GM18499 (cell line): ENCODE measurements at regions not wholly inside any gene's neighbourhood (a gene's known extent, or its start where the extent isn't known, plus 50 kb on each side); places are given as distances from the start of the nearest gene placed in this dataset.

Source experiments
- ATAC-seq: cut with Tn5 transposase; IDR thresholded peaks from one replicate; pipeline ENCODE4 v1.9.1; 2021; ENCODE audit warnings: moderate number of reproducible peaks; ENCODE audit not compliant: insufficient read depth, unreplicated experiment

DNA sequence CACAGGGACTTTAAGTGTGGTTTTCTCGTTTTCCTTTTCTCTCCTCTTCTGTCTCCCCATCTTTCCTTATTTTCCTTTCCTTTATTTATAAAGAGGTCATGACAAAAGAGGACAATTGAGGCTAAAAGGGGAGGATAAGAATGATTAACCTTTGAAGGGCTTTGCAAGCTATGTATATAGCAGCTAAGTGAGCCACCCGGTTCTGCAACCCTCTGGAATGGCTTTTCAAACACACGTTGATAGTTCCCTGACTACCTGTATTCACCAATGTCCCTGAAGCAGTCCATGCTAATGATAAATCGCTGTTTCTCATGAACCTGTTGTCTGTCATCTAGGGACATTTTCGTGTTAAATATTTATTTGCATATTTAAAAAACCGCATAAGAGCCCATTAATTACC lies 124.4 kb upstream of the RALGAPA2 start:
- no peak for ATAC-seq

DNA sequence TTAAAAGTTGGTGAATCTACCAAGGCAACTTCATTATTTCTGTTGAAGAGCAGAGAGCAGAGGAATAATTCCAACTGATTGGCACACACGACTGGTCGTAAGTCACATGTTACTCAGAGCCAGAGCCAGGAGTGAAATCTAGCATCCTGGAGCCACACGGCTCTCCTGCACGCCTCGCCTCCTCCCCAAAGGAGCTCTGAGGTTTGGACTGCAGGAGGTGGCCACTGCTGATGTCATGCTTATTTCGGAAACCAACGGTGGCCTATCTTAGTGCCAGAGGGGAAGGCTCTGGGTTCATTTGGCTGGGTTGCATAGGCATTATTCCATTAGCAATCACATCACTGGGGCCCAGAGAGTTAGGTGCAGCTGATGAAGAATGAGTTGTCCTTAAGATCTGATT lies 123.5 kb upstream of the RALGAPA2 start:
- no peak for ATAC-seq

DNA sequence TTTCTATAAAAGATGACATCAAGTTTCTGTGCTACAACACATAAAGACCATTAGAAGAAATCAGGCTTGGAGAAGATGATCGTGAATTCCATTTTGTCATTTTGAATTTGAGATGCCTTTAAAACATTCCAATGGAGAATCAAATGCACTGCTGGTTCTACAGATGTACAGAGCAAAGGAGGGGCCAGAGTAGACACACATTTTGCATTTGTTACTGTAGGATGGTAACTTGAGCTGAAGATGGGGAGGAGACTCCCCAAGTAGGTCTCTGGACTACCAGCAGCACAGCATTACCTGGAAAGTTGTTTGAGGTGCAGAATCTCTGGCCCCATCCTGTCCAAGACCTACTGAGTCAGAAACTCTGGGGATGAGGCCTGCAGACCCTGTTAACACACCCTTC lies 121.6 kb upstream of the RALGAPA2 start:
- ATAC-seq = no peak

DNA sequence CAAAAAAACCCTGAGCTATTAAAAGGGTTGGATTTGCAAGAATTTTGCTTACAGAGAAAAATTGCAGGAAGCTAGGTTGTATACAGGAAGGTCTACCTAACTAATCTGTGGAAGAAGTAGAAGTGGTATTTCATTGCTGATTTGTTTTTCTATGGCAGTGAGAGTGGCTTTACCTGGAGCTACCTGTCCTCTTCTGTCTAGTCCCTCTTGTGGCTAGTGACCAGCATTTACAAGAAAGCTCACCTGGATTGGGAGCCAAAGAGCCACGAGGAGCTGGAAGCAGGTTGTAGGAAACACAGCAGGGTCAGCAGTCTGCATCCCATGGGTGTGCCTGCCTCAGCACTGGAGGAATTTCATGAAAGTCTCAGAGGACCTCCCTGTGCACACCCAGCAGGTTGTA lies 120.3 kb upstream of the RALGAPA2 start:
- no peak for ATAC-seq

- no peak for ATAC-seq
Observed at GRCh38 chr20:20831794-20832193, 119.3 kb upstream of the RALGAPA2 start.

GRCh38 chr20:20829681-20830080 lies 117.2 kb upstream of the RALGAPA2 start:
- ATAC-seq = no peak

DNA sequence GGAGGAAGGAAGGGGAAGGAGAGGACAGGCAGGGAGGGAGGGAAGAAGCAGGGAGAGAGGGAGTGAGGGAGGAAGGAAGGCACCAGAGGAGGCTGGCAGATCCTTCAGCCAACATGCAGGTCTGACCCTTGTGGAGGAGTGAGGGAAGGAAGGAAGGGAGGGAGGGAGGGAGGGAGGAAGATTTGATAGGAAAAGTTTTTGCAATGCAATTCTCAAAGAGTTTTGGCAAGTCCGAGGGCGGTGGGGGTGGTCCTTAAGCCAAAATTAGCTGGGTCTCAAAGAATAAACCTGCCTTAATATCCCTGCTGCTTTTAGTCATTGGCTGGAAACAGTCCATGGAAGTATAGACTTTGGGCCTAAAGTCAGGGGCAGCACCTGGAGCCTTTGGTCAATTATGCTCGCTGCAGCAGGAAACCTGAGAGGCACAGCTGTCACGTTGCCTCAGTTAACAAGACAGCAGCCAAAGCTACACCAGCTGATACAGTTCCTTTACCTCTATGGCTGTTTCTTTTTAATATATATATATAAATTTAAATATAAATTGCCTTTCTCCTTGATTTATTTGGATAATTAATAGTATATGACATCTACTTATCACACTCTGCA lies 115.7 kb upstream of the RALGAPA2 start:
- no peak for ATAC-seq

- ATAC-seq = no peak
Observed at GRCh38 chr20:20824924-20825584, 112.6 kb upstream of the RALGAPA2 start.

DNA sequence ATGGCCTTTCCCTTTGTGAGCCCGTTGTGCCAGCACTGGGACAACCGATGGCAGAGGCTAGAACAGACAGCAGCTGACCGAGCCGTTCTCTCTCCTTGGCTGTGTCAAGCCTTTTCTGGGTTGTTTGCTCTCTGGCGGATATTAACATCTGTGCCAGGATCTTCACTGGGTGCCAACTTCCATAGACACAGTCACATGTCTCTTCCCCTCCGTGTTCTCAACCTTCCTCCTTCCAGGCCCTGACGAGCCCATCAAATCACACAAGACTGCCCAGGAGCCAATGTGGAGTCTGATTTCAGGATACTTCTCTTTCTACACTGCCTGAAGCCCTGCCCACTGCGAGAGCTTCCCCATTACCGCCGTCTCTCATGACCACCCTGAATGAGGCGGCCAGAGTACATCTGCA lies 111.0 kb upstream of the RALGAPA2 start:
- ATAC-seq = no peak

GRCh38 chr20:20821484-20822260 lies 109.2 kb upstream of the RALGAPA2 start:
- ATAC-seq = no peak

- no peak for ATAC-seq
Observed at GRCh38 chr20:20820785-20821483, 108.5 kb upstream of the RALGAPA2 start.

- no peak for ATAC-seq
Observed at GRCh38 chr20:20820104-20820503, 107.7 kb upstream of the RALGAPA2 start.

GRCh38 chr20:20816969-20817755 lies 104.7 kb upstream of the RALGAPA2 start:
- ATAC-seq = no peak

GRCh38 chr20:20815711-20816455 lies 103.4 kb upstream of the RALGAPA2 start:
- ATAC-seq = no peak

DNA sequence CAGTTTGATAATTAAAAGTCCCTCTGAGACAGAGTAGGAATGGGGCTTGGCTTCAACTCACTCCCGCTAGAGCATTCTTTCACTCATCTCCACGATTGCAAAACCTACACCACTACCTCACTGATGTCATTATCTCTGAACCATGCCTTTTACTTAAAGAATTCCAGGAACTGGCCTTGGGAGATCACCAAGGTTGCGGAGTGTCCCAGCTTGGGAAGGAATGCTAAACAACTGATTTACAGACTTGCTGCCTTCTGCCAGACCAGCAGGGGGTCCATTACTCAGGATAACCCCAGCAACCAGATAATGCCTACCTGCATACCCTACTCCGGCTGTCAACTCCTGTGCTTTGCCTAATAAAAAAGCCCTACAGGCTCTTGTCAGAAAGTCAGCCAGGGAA lies 102.2 kb upstream of the RALGAPA2 start:
- no peak for ATAC-seq

DNA sequence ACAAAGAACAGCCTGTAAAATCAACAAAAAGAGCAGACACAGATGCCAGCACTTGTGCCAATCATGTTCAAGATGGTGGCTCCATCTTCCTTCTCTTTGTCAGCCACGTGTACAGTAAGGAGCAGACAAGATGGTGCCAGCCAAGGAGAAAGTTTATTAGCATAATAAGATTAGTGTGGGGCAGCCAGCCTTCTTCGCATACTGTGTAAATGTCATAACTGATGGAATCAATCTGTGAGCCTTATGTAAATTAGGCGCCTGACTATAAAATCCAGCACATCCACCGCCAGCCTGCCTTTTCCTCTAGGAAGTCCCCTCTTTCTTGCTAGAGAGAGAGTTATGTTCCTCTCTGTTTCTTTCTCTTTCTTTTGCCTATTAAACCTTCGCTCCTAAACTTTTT lies 99.7 kb upstream of the RALGAPA2 start:
- no peak for ATAC-seq

GRCh38 chr20:20808016-20808415 lies 95.6 kb upstream of the RALGAPA2 start:
- ATAC-seq = no peak

GRCh38 chr20:20806121-20807095 lies 94.0 kb upstream of the RALGAPA2 start:
- no peak for ATAC-seq
